Tibial nerve (tissue), 4 donors: ENCODE measurements at regions not wholly inside any gene's neighbourhood (a gene's known extent, or its start where the extent isn't known, plus 50 kb on each side); places are given as distances from the start of the nearest gene placed in this dataset.

Experiments used
- CTCF ChIP-seq, 5 experiments: fragments of 200-600 bp in 3 of 5; fragments of 450-650 bp in 2 of 5; sonication (generic) in 3 of 5; IDR thresholded peaks; one replicate each; pipeline ENCODE4 v1.5.1; 2016 to 2019; ENCODE audit warnings: antibody characterized with exemption in 5 of 5, mild to moderate bottlenecking in 3 of 5, moderate library complexity in 2 of 5
- EP300 ChIP-seq, 2 donors: sonication (generic); formaldehyde crosslinking; IDR thresholded peaks; one replicate each; pipeline ENCODE4 v1.6.1; 2017; ENCODE audit warnings: antibody characterized with exemption in 2 of 2, mild to moderate bottlenecking in 1 of 2
- POLR2A ChIP-seq, 2 donors: fragments of 450-650 bp; IDR thresholded peaks; one replicate each; pipeline ENCODE4 v1.6.1; 2017; ENCODE audit warnings: antibody characterized with exemption in 2 of 2, mild to moderate bottlenecking in 2 of 2, moderate library complexity in 2 of 2

- TF ChIP-seq CTCF (IDR thresholded peaks at IDR 0.05) = no peak
- no peak for TF ChIP-seq POLR2A (IDR thresholded peaks at IDR 0.05)
- no peak for TF ChIP-seq EP300 (IDR thresholded peaks at IDR 0.05)
These were observed 234.5 kb downstream of the SATB1 start for GRCh38 chr3:18190646-18191045.
